Activated naive CD8-positive, alpha-beta T cell treated with anti-CD3 and anti-CD28 coated beads, Interleukin-2, amount 50 U/mL, for 24 hours (primary cell): ENCODE measurements at regions not wholly inside any gene's neighbourhood (a gene's known extent, or its start where the extent isn't known, plus 50 kb on each side); places are given as distances from the start of the nearest gene placed in this dataset.
"Not testable (repeated sequence)": the region's sequence is repeated elsewhere in the genome, so short reads cannot be mapped to it uniquely, and the experiment has no call there.

Source experiments
- ATAC-seq: fragments of 150-1000 bp; cut with Tn5 transposase; one replicate; pipeline ENCODE4 v1.10.0; 2021
- DNase-seq: peaks from one replicate; pipeline ENCODE4 v3.0.0; 2021
- H3K27ac Mint-ChIP-seq: one replicate; pipeline ENCODE4 v1.8.0; 2021; ENCODE audit warnings: mild to moderate bottlenecking, mixed read lengths
- H3K27me3 Mint-ChIP-seq: one replicate; pipeline ENCODE4 v1.8.0; 2021; ENCODE audit warnings: mixed read lengths
- H3K36me3 Mint-ChIP-seq: one replicate; pipeline ENCODE4 v1.8.0; 2021; ENCODE audit warnings: low read depth, mixed read lengths
- H3K4me1 Mint-ChIP-seq: one replicate; pipeline ENCODE4 v1.8.0; 2021; ENCODE audit warnings: mixed read lengths
- H3K4me3 Mint-ChIP-seq: one replicate; pipeline ENCODE4 v1.8.0; 2021; ENCODE audit warnings: mild to moderate bottlenecking, moderate library complexity, mixed read lengths
- H3K9me3 Mint-ChIP-seq: one replicate; pipeline ENCODE4 v1.8.0; 2021; ENCODE audit warnings: mixed read lengths

DNA sequence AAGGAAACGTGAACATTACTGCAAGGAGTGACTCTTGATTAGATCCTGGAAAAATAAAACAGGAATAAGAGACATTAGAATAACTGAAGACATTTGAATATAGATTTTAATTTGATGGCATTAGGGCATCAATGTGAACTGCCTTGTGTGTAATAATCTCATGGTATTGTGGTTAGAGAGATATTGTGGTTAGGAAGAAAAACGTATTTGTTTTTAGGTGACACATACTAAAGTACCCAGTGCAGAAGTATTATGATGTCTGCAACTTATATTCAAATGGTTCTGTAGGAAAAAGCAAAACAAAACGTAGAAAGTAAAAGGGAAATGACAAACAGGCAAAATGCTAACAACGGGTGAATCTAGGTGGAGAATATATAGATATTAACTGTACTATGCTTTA is 65.9 kb upstream of the OGFRL1 start:
- Mint-ChIP-seq H3K27me3 (no peaks in the 10 kb centered on the region), H3K4me3 (no peak overlapping the region), H3K36me3 (no peaks in the 10 kb centered on the region), H3K27ac (no peak overlapping the region), H3K4me1 (peaks cover 4% of the 10 kb centered on the region), H3K9me3 (no peaks in the 10 kb centered on the region)
- ATAC-seq (no peak), DNase-seq (no peak)

DNA sequence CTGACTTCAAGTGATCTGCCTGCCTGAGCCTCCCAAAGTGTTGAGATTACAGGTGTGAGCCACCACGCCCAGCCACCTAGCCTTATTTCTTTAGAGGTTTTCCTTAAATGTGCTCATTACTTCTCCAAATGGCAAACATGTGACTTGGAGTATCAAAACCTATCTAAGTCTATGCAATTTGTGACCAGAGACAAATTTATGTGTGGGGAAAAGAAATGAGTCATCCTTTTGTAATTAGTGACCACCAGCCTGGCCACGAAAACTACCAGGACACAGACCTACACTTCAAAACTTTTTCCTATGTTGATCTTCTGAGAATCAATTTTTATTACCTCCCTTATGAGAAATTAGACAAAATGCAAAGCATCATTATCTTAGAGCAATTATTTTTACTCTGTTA is 64.6 kb upstream of the OGFRL1 start:
- no peak for DNase-seq
- no peak overlapping the region for H3K27ac Mint-ChIP-seq
- H3K4me1 Mint-ChIP-seq, result peaks cover 15% of the 10 kb centered on the region
- ATAC-seq, result no peak
- no peaks in the 10 kb centered on the region for H3K27me3 Mint-ChIP-seq
- H3K36me3 Mint-ChIP-seq, result no peaks in the 10 kb centered on the region
- no peaks in the 10 kb centered on the region for H3K9me3 Mint-ChIP-seq
- no peak overlapping the region for H3K4me3 Mint-ChIP-seq

DNA sequence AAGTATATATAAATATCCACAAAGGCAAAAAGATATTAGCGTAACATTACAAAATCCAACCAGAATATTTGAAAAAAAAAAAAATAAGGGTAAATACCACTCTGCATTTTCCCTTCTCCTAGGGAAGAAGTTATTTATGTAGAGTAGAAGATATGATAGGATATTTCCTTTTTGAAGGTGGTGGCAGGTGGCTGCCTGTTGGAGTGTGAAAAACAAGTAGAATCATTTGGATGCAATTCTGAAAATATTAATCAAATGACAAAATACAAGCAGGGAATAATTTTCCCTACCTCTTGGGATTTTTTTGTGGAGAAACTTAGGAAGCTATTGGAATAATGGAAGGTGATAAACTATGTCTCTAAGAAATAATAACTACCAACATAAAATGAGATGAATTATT is 62.5 kb upstream of the OGFRL1 start:
- Mint-ChIP-seq H3K36me3 (no peaks in the 10 kb centered on the region), H3K9me3 (no peaks in the 10 kb centered on the region), H3K27me3 (no peaks in the 10 kb centered on the region), H3K4me3 (no peak overlapping the region), H3K27ac (no peak overlapping the region), H3K4me1 (peaks cover 25% of the 10 kb centered on the region)
- ATAC-seq (no peak), DNase-seq (no peak)

DNA sequence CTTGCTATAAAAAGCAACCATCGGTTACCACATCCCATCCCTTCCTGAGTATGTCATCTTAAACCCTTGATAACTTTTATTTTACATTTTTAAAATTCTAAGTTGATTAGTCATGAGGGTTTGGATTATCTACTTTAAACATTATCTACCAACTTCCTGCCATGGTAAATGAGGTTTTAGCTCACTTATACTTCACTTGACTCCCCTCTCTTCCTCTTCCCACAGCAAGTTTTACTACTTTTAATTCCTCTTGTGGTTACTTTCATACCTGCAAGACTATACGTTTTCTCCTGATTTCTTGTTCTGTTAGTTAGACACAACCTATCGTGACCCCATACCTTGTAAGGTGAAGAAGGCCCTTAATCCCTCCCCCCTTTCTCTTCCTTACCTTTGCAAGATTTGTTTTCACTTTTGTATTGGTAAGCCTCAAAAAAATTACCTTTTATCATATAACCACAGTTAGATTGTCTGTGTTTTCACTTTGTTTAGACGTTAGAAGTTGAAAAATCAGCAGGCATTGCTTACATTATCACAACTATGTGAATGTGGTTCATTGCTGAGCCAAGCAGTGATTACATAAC is 60.1 kb upstream of the OGFRL1 start:
- Mint-ChIP-seq H3K27ac (no peak overlapping the region), H3K4me3 (no peak overlapping the region), H3K27me3 (no peaks in the 10 kb centered on the region), H3K9me3 (no peaks in the 10 kb centered on the region), H3K36me3 (no peaks in the 10 kb centered on the region), H3K4me1 (peaks cover 25% of the 10 kb centered on the region)
- no peak for DNase-seq
- no peak for ATAC-seq

DNA sequence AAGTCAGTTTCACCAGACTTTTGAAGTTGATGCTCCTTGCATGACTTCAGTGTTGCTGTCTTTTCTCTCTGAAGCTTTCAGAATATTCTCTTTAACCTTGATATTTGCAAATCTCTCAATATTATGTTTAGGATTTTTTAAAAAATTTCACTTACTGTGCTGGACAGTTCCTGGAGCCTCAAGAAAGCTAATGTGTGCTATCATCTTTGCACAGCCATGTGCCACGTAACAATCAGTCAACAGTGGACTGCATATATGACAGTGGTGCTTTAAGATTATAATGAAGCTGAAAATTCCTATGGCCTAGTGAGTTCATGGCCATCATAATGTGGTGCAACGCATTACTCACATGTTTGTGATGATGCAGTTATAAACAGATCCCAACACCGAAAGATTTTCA is 59.1 kb upstream of the OGFRL1 start:
- Mint-ChIP-seq H3K36me3 (no peaks in the 10 kb centered on the region), H3K27ac (no peak overlapping the region), H3K4me1 (peaks cover 25% of the 10 kb centered on the region), H3K9me3 (no peaks in the 10 kb centered on the region), H3K4me3 (no peak overlapping the region), H3K27me3 (no peaks in the 10 kb centered on the region)
- DNase-seq (no peak), ATAC-seq (no peak)

DNA sequence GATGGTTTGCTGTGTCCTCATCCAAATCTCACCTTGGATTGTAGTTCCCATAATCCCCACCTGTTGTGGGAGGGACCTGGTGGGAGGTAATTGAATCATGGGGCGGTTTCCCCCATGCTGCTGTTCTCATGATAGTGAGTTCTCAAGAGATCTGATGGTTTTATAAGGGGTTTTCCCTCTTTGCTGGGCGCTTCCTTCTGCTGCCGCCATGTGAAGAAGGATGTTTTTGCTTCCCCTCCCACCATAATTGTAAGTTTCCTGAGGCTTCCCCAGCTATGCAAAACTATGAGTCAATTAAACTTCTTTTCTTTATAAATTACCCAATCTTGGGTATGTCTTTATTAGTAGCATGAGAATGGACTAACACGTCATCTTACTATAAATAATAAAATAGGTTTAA is 55.7 kb upstream of the OGFRL1 start:
- H3K4me3 Mint-ChIP-seq, DNase-seq, H3K27me3 Mint-ChIP-seq, H3K9me3 Mint-ChIP-seq, ATAC-seq, H3K27ac Mint-ChIP-seq, H3K36me3 Mint-ChIP-seq: not testable (repeated sequence)
- H3K4me1 Mint-ChIP-seq, result peaks cover 19% of the 10 kb centered on the region

DNA sequence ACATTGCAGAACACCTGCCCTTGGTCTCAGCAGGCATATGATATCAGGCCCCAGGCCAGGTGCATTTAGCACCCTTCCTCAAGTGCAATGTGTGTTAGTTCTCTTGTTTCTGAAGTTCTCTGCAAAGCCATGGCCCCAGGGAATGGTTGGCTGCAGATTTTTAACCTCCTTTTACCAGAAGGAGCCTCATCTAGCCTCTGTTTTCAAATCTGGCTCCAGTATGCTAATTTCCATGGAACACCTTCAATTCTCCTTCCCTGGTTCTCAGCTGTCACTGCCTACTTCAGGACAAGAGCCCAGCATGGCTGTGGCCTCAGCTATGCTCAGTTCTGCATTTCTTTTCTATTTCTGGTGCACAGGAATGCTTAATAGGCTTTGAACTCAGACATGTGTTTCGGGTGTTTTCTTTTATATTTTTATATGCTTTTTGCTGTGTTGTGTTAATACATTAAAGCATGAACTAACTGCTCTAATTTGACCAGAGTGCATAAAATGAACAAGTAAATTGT is 51.6 kb upstream of the OGFRL1 start:
- no peak for DNase-seq

DNA sequence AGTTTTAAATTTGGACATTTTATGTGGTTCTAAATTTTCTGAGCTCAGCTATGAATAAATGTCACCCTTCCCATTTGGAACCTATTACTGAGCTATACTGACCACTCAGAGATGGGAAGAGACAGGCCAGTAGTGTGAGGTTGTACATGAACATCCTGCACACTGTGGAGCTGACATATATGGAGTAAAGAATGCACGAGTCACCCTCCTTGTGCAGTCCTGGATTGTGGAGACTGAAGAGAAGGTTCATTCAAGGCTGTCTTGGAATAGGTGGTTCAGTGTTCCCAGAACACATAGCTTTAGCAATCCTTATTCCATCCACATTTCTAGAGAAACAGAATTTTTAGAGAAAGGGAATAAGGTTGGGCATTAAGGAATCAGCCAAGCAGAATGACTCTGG is 50.3 kb upstream of the OGFRL1 start:
- ATAC-seq (no peak), DNase-seq (no peak)
- Mint-ChIP-seq H3K27ac (no peak overlapping the region), H3K27me3 (peaks cover 6% of the 10 kb centered on the region), H3K4me1 (no peaks in the 10 kb centered on the region), H3K9me3 (no peaks in the 10 kb centered on the region), H3K4me3 (no peak overlapping the region), H3K36me3 (no peaks in the 10 kb centered on the region)

More for the DNA sequence above, 51.6 kb upstream of the OGFRL1 start:
- Mint-ChIP-seq H3K36me3 (no peaks in the 10 kb centered on the region), H3K27ac (no peak overlapping the region), H3K4me3 (no peak overlapping the region), H3K4me1 (no peaks in the 10 kb centered on the region), H3K27me3 (peaks cover 6% of the 10 kb centered on the region), H3K9me3 (no peaks in the 10 kb centered on the region)
- no peak for ATAC-seq
